Fibroblast of lung (primary cell): ENCODE measurements at regions not wholly inside any gene's neighbourhood (a gene's known extent, or its start where the extent isn't known, plus 50 kb on each side); places are given as distances from the start of the nearest gene placed in this dataset.

ENCODE experiments used
- DNase-seq, 2 donors: peaks; one replicate each; pipeline versions ENCODE4 v3.0.0 to v3.0.0-alpha.2; 2010; ENCODE audit warnings: low read depth in 2 of 2
- H2AFZ ChIP-seq: 2 replicates; pipeline ENCODE4 v1.5.1; 2012; ENCODE audit warnings: low read length, control low read depth, inconsistent platforms
- H3K27ac ChIP-seq: 2 replicates; pipeline ENCODE4 v1.5.1; 2011; ENCODE audit warnings: low read length, control low read depth; ENCODE audit not compliant: insufficient read depth
- H3K27me3 ChIP-seq: 2 replicates; pipeline ENCODE4 v1.5.1; 2011; ENCODE audit warnings: mild to moderate bottlenecking, low read length; ENCODE audit not compliant: control insufficient read depth, insufficient read depth
- H3K36me3 ChIP-seq: 2 replicates; pipeline ENCODE4 v1.5.1; 2011; ENCODE audit warnings: low read length; ENCODE audit not compliant: control insufficient read depth, insufficient read depth
- H3K4me1 ChIP-seq: 2 replicates; pipeline ENCODE4 v1.5.1; 2011; ENCODE audit warnings: low read length; ENCODE audit not compliant: control insufficient read depth, insufficient read depth; ENCODE audit errors: extremely low read depth
- H3K4me2 ChIP-seq: 2 replicates; pipeline ENCODE4 v1.5.1; 2011; ENCODE audit warnings: low read length, control low read depth; ENCODE audit not compliant: insufficient read depth; ENCODE audit errors: extremely low read depth
- H3K4me3 ChIP-seq, 4 experiments: fragments of 200-600 bp in 1 of 4; sonication (generic) in 1 of 4; replicated peaks in 1 of 4; 2 replicates each; pipeline ENCODE4 v1.5.1; 2011 to 2016; ENCODE audit warnings: low read length in 4 of 4, low read depth in 3 of 4, mild to moderate bottlenecking in 3 of 4, control low read depth in 2 of 4, inconsistent platforms in 1 of 4, mixed read lengths in 1 of 4; ENCODE audit not compliant: insufficient read depth in 1 of 4; ENCODE audit errors: control extremely low read depth in 1 of 4
- H3K79me2 ChIP-seq: 2 replicates; pipeline ENCODE4 v1.5.1; 2012; ENCODE audit warnings: mild to moderate bottlenecking, low read length, inconsistent platforms; ENCODE audit not compliant: control insufficient read depth, insufficient read depth
- H3K9ac ChIP-seq: 2 replicates; pipeline ENCODE4 v1.5.1; 2011; ENCODE audit warnings: mild to moderate bottlenecking, low read length, control low read depth; ENCODE audit not compliant: insufficient read depth
- H3K9me3 ChIP-seq: 2 replicates; pipeline ENCODE4 v1.5.1; 2012; ENCODE audit warnings: low read depth, low read length; ENCODE audit not compliant: control insufficient read depth, insufficient read depth
- H4K20me1 ChIP-seq: 2 replicates; pipeline ENCODE4 v1.5.1; 2011; ENCODE audit warnings: low read length; ENCODE audit not compliant: control insufficient read depth, insufficient read depth; ENCODE audit errors: extremely low read depth
- CTCF ChIP-seq, 2 donors: IDR thresholded peaks in 1 of 2; conservative IDR thresholded peaks in 1 of 2; 1 replicate in 1 of 2; 2 replicates in 1 of 2; pipeline ENCODE4 v1.5.1; 2011 to 2012; ENCODE audit warnings: low read length in 2 of 2, control low read depth in 1 of 2, inconsistent platforms in 1 of 2, low read depth in 1 of 2, mild to moderate bottlenecking in 1 of 2
- EZH2 ChIP-seq: IDR thresholded peaks from 2 replicates; pipeline ENCODE4 v1.5.1; 2012; ENCODE audit warnings: low read length, control low read depth, mild to moderate bottlenecking; ENCODE audit errors: missing control alignments

DNA sequence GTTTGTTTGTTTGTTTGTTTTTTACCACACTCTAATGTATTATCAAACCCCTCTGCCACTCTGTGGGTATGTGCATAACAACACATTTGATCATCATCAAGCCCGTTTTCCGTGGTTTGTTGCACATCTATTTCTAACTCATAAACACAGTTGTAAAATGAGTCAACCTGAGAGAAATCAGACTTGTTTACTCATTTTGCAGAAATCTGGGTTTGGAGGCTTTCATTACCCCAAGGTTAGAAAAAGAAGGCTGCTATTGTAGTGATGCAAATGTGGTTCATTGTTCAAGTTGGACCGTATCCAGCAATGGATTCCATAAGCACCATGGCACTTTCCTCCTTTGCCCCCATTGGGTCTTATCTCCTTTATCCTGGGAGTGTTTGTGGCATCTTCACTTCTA is 353.2 kb upstream of the SOX2 start:
- no peak overlapping the region for H2AFZ ChIP-seq
- H3K9me3 ChIP-seq, result no peaks in the 10 kb centered on the region
- no peaks in the 10 kb centered on the region for H3K79me2 ChIP-seq
- no peaks in the 10 kb centered on the region for H3K36me3 ChIP-seq
- H3K4me3 ChIP-seq, result no peak overlapping the region
- TF ChIP-seq CTCF (conservative IDR thresholded peaks at IDR 0.05 in 1 of 2, IDR thresholded peaks at IDR 0.05 in 1 of 2; ENCODE audit: low read depth in 1 of 2, low read length in 2 of 2), result no peak
- no peak for TF ChIP-seq EZH2
- no peak overlapping the region for H3K4me2 ChIP-seq
- DNase-seq, result peak in 1 of 2 donors; percentile 4
- no peaks in the 10 kb centered on the region for H3K27me3 ChIP-seq
- H4K20me1 ChIP-seq, result no peaks in the 10 kb centered on the region
- H3K27ac ChIP-seq, result no peak overlapping the region
- H3K9ac ChIP-seq, result no peak overlapping the region
- H3K4me1 ChIP-seq, result no peaks in the 10 kb centered on the region

GRCh38 chr3:181358060-181358459 is 353.7 kb upstream of the SOX2 start:
- DNase-seq, result no peak
- Histone ChIP-seq H3K4me2 (no peak overlapping the region), H3K79me2 (no peaks in the 10 kb centered on the region), H3K27me3 (no peaks in the 10 kb centered on the region), H2AFZ (no peak overlapping the region), H3K4me3 (no peak overlapping the region), H3K9ac (no peak overlapping the region), H3K27ac (no peak overlapping the region), H3K4me1 (no peaks in the 10 kb centered on the region), H3K9me3 (no peaks in the 10 kb centered on the region), H3K36me3 (no peaks in the 10 kb centered on the region), H4K20me1 (no peaks in the 10 kb centered on the region)
- TF ChIP-seq CTCF (conservative IDR thresholded peaks at IDR 0.05 in 1 of 2, IDR thresholded peaks at IDR 0.05 in 1 of 2; ENCODE audit: low read depth in 1 of 2, low read length in 2 of 2), result no peak

DNA sequence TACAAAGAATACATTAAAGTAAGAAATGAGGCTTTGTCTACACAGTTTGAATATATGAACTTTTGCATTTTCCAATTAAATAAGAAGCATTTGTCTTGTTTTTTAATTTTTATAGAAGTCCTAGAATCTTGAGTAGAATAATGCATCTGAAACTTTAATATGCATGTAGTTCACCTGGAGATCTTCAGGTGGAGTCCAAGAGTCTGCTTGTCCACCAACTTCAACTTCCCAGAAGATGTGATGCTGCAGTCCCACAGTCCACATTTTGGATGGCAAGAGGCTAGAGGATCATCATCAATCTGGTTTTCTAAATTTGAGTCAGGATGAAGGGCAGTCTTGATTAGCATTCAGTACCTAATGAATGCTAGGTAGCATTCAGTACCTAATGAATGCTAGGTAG is 357.6 kb upstream of the SOX2 start:
- Histone ChIP-seq H3K79me2 (no peaks in the 10 kb centered on the region), H3K4me2 (no peak overlapping the region), H3K9ac (no peak overlapping the region), H3K4me3 (no peak overlapping the region), H3K4me1 (no peaks in the 10 kb centered on the region), H4K20me1 (no peaks in the 10 kb centered on the region), H3K9me3 (no peaks in the 10 kb centered on the region), H3K36me3 (no peaks in the 10 kb centered on the region), H2AFZ (no peak overlapping the region), H3K27ac (no peak overlapping the region), H3K27me3 (no peaks in the 10 kb centered on the region)
- no peak for DNase-seq
- no peak for TF ChIP-seq EZH2
- TF ChIP-seq CTCF (conservative IDR thresholded peaks at IDR 0.05 in 1 of 2, IDR thresholded peaks at IDR 0.05 in 1 of 2; ENCODE audit: low read depth in 1 of 2, low read length in 2 of 2), result no peak
